Lung (tissue), 11 donors: ENCODE measurements at regions not wholly inside any gene's neighbourhood (a gene's known extent, or its start where the extent isn't known, plus 50 kb on each side); places are given as distances from the start of the nearest gene placed in this dataset.

Source experiments
- ATAC-seq: fragments of 200-7000 bp; cut with Tn5 transposase; one replicate; pipeline ENCODE4 v1.9.1; 2020; ENCODE audit warnings: moderate number of reproducible peaks; ENCODE audit not compliant: insufficient read depth, low FRiP score
- DNase-seq, 3 donors: peaks; one replicate each; pipeline ENCODE4 v3.0.0-alpha.2; 2013 to 2017
- H3K27ac ChIP-seq, 2 donors: one replicate each; pipeline ENCODE4 v1.5.1; 2013; ENCODE audit warnings: mild to moderate bottlenecking in 2 of 2, moderate library complexity in 2 of 2, control low read depth in 1 of 2, inconsistent platforms in 1 of 2, low read depth in 1 of 2, low read length in 1 of 2
- H3K27me3 ChIP-seq, 3 donors: one replicate each; pipeline ENCODE4 v1.5.1; 2013; ENCODE audit warnings: low read length in 2 of 3; ENCODE audit not compliant: control insufficient read depth in 3 of 3, insufficient read depth in 3 of 3
- H3K36me3 ChIP-seq, 4 donors: one replicate each; pipeline ENCODE4 v1.5.1; 2013; ENCODE audit warnings: low read length in 4 of 4, mild to moderate bottlenecking in 1 of 4, moderate library complexity in 1 of 4; ENCODE audit not compliant: control insufficient read depth in 4 of 4, insufficient read depth in 4 of 4
- H3K4me1 ChIP-seq, 5 donors: one replicate each; pipeline ENCODE4 v1.5.1; 2013; ENCODE audit warnings: low read length in 5 of 5, mild to moderate bottlenecking in 2 of 5, moderate library complexity in 1 of 5; ENCODE audit not compliant: control insufficient read depth in 5 of 5, insufficient read depth in 5 of 5
- H3K4me3 ChIP-seq: one replicate; pipeline ENCODE4 v1.5.1; 2013; ENCODE audit warnings: mild to moderate bottlenecking, control low read depth, moderate library complexity
- H3K9ac ChIP-seq, 2 donors: one replicate each; pipeline ENCODE4 v1.5.1; 2013; ENCODE audit warnings: low read length in 2 of 2, control low read depth in 1 of 2; ENCODE audit not compliant: insufficient read depth in 1 of 2
- H3K9me3 ChIP-seq, 4 donors: one replicate each; pipeline ENCODE4 v1.5.1; 2013; ENCODE audit warnings: low read length in 3 of 4, mild to moderate bottlenecking in 1 of 4, moderate library complexity in 1 of 4; ENCODE audit not compliant: control insufficient read depth in 4 of 4, insufficient read depth in 3 of 4
- WGBS, 2 donors: extraction: QIAGEN DNeasy Blood & Tissue Kit; methylation state at CpG; one replicate each; pipeline ENCODE4 v1.1.7; 2013; 5-methylcytosine and 5-hydroxymethylcytosine counted together
- TF ChIP-seq, protein P1 (sequence below): IDR thresholded peaks from 2 replicates; pipeline ENCODE4 v1.5.1; 2012; ENCODE audit warnings: mild to moderate bottlenecking; ENCODE audit errors: control extremely low read depth, extremely low read depth
- donor health status: control.
- donor health status: control.
- donor health status: Bipolar disorder and iron deficiency.
- donor health status: healthy.
- donor health status: DM: yes; HTN: yes; CAD: no.

GRCh38 chr12:66742508-66743367, 63.9 kb upstream of the GRIP1 start:
- no peak for ATAC-seq
- 71 to 90% methylated on average over 2 of the region's 2 CpGs for WGBS, 2 donors

GRCh38 chr12:66744461-66744860, 65.6 kb upstream of the GRIP1 start:
- WGBS, 2 donors: 60 to 66% methylated on average over 3 of the region's 3 CpGs
- ATAC-seq (no peak), DNase-seq (no peak)
- Histone ChIP-seq H3K9ac (no peak overlapping the region), H3K27ac (no peak overlapping the region), H3K9me3 (no peaks in the 10 kb centered on the region), H3K27me3 (no peaks in the 10 kb centered on the region), H3K4me1 (no peaks in the 10 kb centered on the region), H3K36me3 (no peaks in the 10 kb centered on the region), H3K4me3 (no peak overlapping the region)
- TF ChIP-seq, protein P1, sequence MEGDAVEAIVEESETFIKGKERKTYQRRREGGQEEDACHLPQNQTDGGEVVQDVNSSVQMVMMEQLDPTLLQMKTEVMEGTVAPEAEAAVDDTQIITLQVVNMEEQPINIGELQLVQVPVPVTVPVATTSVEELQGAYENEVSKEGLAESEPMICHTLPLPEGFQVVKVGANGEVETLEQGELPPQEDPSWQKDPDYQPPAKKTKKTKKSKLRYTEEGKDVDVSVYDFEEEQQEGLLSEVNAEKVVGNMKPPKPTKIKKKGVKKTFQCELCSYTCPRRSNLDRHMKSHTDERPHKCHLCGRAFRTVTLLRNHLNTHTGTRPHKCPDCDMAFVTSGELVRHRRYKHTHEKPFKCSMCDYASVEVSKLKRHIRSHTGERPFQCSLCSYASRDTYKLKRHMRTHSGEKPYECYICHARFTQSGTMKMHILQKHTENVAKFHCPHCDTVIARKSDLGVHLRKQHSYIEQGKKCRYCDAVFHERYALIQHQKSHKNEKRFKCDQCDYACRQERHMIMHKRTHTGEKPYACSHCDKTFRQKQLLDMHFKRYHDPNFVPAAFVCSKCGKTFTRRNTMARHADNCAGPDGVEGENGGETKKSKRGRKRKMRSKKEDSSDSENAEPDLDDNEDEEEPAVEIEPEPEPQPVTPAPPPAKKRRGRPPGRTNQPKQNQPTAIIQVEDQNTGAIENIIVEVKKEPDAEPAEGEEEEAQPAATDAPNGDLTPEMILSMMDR: no peak

More at GRCh38 chr12:66742508-66743367, 63.9 kb upstream of the GRIP1 start:
- DNase-seq: no peak
- TF ChIP-seq, protein P1: no peak
- Histone ChIP-seq H3K27me3 (no peaks in the 10 kb centered on the region), H3K36me3 (no peaks in the 10 kb centered on the region), H3K27ac (no peak overlapping the region), H3K4me1 (no peaks in the 10 kb centered on the region), H3K4me3 (no peak overlapping the region), H3K9ac (no peak overlapping the region), H3K9me3 (no peaks in the 10 kb centered on the region)

- 43 to 61% methylated on average over 3 of the region's 3 CpGs for WGBS, 2 donors
- DNase-seq (no peak), ATAC-seq (no peak)
- Histone ChIP-seq H3K4me3 (no peak overlapping the region), H3K4me1 (no peaks in the 10 kb centered on the region), H3K27ac (no peak overlapping the region), H3K9ac (no peak overlapping the region), H3K36me3 (no peaks in the 10 kb centered on the region), H3K9me3 (no peaks in the 10 kb centered on the region), H3K27me3 (no peaks in the 10 kb centered on the region)
- TF ChIP-seq, protein P1: no peak
Measured at GRCh38 chr12:66744956-66745383, 66.1 kb upstream of the GRIP1 start.
